ENCODE measurements at regions not wholly inside any gene's neighbourhood (a gene's known extent, or its start where the extent isn't known, plus 50 kb on each side); places are given as distances from the start of the nearest gene placed in this dataset.

- no peak overlapping the region for H3K4me3 ChIP-seq (ENCODE audit: low read depth, low read length)
- no peak for DNase-seq (ENCODE audit: low read depth)
- no peak for TF ChIP-seq CTCF (IDR thresholded peaks at IDR 0.05; ENCODE audit: control insufficient read depth, extremely low read depth, insufficient read depth)
Measured at GRCh38 chr18:76264198-76264875, 230.7 kb downstream of the ZNF516 start.

GRCh38 chr18:76263046-76264005 is 231.7 kb downstream of the ZNF516 start:
- DNase-seq (ENCODE audit: low read depth), result no peak

GRCh38 chr18:76260941-76261472 is 234.0 kb downstream of the ZNF516 start:
- no peak for DNase-seq (ENCODE audit: low read depth)
- TF ChIP-seq CTCF (IDR thresholded peaks at IDR 0.05; ENCODE audit: control insufficient read depth, extremely low read depth, insufficient read depth), result no peak
- no peak overlapping the region for H3K4me3 ChIP-seq (ENCODE audit: low read depth, low read length)

More at GRCh38 chr18:76263046-76264005, 231.7 kb downstream of the ZNF516 start:
- TF ChIP-seq CTCF (IDR thresholded peaks at IDR 0.05; ENCODE audit: control insufficient read depth, extremely low read depth, insufficient read depth), result no peak
- no peak overlapping the region for H3K4me3 ChIP-seq (ENCODE audit: low read depth, low read length)

DNA sequence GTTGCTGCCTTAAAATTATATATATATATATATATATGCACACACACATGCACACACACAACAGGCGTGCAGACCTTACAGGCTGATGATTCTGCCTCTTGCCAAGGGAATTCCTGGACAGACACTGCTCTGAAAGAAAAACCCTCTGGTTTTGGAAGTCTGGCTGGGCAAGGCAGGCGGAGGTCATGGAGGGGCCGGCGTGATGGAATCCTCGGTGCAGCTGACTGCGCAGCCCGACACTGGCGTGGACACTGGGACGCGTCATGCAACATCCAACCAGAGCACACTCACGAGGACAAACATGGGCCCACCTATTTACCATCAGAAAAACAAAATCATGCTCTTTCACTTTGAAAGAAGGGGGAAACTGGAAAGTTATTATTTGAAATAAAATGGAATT is 235.3 kb downstream of the ZNF516 start:
- no peak for TF ChIP-seq CTCF (IDR thresholded peaks at IDR 0.05; ENCODE audit: control insufficient read depth, extremely low read depth, insufficient read depth)
- no peak for DNase-seq (ENCODE audit: low read depth)
- H3K4me3 ChIP-seq (ENCODE audit: low read depth, low read length), result no peak overlapping the region

DNA sequence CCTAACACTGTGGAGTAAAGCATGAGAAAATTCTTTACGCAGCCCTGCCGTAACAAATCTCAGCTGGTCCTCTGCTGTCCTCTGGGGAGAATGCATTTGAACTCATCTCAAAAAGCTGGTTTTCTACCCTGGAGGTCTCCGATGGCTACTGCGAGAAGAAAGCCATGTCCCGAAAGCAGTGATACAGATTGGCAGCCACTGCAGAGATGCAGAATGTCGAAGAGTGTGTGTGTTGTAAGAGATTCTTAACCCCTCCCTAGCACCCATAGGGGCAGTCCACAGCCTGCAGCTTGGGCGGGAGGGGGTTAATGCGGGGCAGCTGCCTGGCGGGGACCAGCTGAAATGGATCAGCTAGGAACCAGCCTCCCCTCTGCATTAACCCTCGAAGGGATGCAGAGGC is 235.9 kb downstream of the ZNF516 start:
- no peak overlapping the region for H3K4me3 ChIP-seq (ENCODE audit: low read depth, low read length)
- no peak for DNase-seq (ENCODE audit: low read depth)
- no peak for TF ChIP-seq CTCF (IDR thresholded peaks at IDR 0.05; ENCODE audit: control insufficient read depth, extremely low read depth, insufficient read depth)

GRCh38 chr18:76258209-76258608 is 236.8 kb downstream of the ZNF516 start:
- TF ChIP-seq CTCF (IDR thresholded peaks at IDR 0.05; ENCODE audit: control insufficient read depth, extremely low read depth, insufficient read depth), result no peak
- no peak for DNase-seq (ENCODE audit: low read depth)
- H3K4me3 ChIP-seq (ENCODE audit: low read depth, low read length), result no peak overlapping the region
